Coronary artery (tissue), 2 donors: ENCODE measurements at regions not wholly inside any gene's neighbourhood (a gene's known extent, or its start where the extent isn't known, plus 50 kb on each side); places are given as distances from the start of the nearest gene placed in this dataset.

Experiments used
- DNase-seq: peaks from one replicate; pipeline ENCODE4 v3.0.0-alpha.2; 2017; ENCODE audit warnings: low spot score
- H3K27ac ChIP-seq, 2 donors: fragments of 200-600 bp; sonication (generic); one replicate each; pipeline ENCODE4 v1.5.1; 2016 to 2019
- H3K4me3 ChIP-seq: fragments of 200-600 bp; sonication (generic); 2 replicates; pipeline ENCODE4 v1.5.1; 2016; ENCODE audit warnings: mild to moderate bottlenecking, moderate library complexity
- TF ChIP-seq, protein P1 (sequence below): fragments of 200-600 bp; sonication (generic); IDR thresholded peaks from one replicate; pipeline ENCODE4 v1.5.1; 2019; ENCODE audit warnings: antibody characterized with exemption

DNA sequence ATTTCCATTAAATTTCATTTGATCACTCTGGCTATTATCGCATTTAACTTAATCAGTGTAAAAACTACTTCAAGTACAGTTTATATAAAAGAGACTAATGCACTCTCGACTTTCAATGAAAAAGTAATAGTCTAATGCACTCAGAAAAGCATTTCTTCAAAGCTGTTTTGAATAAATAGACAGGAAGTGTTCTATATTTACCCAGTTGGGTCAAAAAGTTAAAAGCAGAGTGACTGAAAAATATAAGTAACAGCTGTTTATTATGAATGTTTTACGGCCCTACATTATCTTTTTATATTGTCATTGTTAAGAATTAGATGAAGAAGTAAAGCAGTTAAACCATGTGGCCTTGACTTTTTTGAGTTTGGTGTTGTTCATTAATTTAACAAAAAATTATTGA is 391.8 kb downstream of the ZPLD1 start:
- Histone ChIP-seq H3K4me3 (no peak overlapping the region), H3K27ac (no peak overlapping the region)
- DNase-seq = no peak
- TF ChIP-seq, protein P1, sequence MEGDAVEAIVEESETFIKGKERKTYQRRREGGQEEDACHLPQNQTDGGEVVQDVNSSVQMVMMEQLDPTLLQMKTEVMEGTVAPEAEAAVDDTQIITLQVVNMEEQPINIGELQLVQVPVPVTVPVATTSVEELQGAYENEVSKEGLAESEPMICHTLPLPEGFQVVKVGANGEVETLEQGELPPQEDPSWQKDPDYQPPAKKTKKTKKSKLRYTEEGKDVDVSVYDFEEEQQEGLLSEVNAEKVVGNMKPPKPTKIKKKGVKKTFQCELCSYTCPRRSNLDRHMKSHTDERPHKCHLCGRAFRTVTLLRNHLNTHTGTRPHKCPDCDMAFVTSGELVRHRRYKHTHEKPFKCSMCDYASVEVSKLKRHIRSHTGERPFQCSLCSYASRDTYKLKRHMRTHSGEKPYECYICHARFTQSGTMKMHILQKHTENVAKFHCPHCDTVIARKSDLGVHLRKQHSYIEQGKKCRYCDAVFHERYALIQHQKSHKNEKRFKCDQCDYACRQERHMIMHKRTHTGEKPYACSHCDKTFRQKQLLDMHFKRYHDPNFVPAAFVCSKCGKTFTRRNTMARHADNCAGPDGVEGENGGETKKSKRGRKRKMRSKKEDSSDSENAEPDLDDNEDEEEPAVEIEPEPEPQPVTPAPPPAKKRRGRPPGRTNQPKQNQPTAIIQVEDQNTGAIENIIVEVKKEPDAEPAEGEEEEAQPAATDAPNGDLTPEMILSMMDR = no peak

DNA sequence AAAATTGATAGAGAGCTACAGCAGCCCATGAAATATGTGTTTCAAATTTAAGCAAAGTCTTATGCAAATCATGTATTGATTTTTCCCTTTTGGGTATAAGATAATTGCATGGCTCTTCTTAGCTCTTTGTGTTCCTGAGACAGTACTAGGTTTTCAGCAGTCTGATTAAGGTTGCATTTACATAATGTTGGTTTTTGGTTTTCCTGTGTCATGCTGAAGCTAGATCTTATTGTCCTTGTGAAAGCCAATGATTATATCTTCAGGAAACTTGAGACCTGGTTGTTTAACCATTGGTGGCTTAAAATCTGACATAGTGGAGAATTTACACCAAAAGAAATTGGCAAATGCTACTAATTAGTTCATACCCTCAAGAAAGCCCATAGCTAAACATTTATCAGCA is 392.6 kb downstream of the ZPLD1 start:
- no peak overlapping the region for H3K27ac ChIP-seq
- DNase-seq = no peak
- no peak overlapping the region for H3K4me3 ChIP-seq
- TF ChIP-seq, protein P1 = no peak

DNA sequence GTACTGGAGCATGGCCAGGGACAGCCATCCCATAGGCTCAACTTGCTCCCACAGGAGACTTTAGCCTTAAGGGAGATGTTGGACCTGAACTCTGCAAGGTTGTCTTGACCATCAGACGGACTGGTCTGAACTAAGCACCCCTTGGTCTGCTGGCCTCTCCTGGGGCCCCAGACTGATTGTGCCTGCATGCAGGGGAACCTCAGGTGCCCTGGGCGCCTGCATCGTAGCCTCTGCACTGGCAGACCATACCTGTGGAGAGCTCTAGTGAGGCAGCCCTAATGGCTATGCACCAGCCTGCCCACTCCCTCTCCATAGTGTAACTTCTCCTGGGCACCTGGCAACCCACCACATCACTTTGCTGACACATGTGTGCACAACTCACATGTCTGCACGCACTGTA is 395.6 kb downstream of the ZPLD1 start:
- no peak for DNase-seq
- Histone ChIP-seq H3K27ac (no peak overlapping the region), H3K4me3 (no peak overlapping the region)
- TF ChIP-seq, protein P1 = no peak

DNA sequence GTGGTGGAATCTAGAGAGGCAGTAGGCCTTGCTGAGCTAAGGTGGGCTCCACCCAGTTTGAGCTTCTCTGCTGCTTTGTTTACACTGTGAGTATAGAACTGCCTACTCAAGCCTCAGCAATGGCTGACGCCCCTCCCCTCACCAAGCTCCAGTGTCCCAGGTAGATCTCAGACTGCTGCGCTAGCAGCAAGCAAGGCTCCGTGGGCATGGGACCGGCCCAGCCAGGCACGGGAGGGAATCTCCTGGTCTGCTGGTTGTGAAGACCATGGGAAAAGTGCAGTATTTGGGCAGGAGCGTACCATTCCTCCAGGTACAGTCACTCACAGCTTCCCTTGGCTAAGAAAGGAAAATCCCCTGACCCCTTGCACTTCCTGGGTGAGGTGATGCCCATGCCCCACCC is 407.1 kb downstream of the ZPLD1 start:
- TF ChIP-seq, protein P1 = no peak
- Histone ChIP-seq H3K4me3 (no peak overlapping the region), H3K27ac (no peak overlapping the region)
- DNase-seq = no peak

DNA sequence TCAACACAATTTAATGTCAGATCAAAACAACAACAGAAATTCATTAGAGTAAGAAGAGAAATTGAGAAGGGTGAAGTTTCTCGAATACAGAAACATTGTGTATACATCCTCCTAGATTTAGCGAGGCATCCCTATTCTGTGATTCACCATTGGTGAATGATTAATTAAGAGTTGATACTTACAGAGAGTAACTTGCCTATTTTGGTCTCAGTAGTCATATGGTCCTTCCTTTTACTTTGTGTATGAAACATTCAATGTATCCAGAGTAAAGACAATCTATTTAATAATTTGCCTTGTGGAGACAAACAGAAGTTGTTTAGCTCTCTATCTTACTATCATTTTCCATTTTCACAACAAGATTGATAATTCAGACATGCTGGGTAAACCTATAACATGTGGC is 432.0 kb downstream of the ZPLD1 start:
- no peak overlapping the region for H3K27ac ChIP-seq
- no peak for DNase-seq
- TF ChIP-seq, protein P1 = no peak
- no peak overlapping the region for H3K4me3 ChIP-seq

DNA sequence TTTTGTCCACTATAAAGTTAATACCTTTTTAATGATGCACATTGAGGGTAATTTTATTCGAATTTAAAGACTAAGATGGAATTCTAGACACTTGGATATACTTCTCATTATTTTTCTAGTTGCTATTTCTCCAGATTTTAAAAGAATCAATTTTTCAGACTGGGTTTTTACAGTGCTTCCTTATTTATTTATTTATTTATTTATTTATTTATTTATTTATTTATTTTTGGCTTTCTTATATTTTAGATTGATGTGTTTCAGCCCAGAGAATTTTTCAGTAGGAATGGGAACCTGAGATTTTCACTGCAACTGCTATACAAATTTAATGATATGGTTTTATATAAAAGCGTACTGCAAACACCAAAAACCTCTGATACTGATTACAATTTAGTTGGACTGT is 448.7 kb downstream of the ZPLD1 start:
- Histone ChIP-seq H3K4me3 (no peak overlapping the region), H3K27ac (no peak overlapping the region)
- TF ChIP-seq, protein P1 = no peak
- DNase-seq = no peak

DNA sequence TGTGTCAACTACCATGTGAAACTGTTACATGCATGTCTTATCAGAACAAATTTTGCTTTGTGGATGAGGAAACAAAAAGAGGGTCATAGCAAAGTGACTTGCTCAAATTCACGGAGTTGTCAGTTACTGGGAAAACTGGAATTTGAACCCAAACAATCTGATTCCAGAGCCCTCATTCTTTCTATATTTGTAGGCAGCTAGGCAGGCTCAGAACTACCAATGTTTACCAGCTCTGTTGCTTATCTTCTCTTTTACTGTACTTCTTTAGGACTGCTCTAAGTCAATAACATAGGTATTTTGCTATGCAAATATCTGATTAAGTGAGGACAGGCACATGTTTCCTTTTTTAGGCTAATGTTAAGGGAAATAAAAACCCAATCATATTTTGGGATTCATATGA is 450.5 kb downstream of the ZPLD1 start:
- DNase-seq = no peak
- Histone ChIP-seq H3K4me3 (no peak overlapping the region), H3K27ac (no peak overlapping the region)
- TF ChIP-seq, protein P1 = no peak
